ENCODE measurements at regions not wholly inside any gene's neighbourhood (a gene's known extent, or its start where the extent isn't known, plus 50 kb on each side); places are given as distances from the start of the nearest gene placed in this dataset.

- no peak for DNase-seq
Measured at GRCh38 chr3:174675406-174675805, 183.7 kb upstream of the NAALADL2 start.

- DNase-seq: no peak
Measured at GRCh38 chr3:174681784-174682183, 177.3 kb upstream of the NAALADL2 start.

- DNase-seq: no peak
Measured at GRCh38 chr3:174685796-174686195, 173.3 kb upstream of the NAALADL2 start.

- DNase-seq: no peak
Measured at GRCh38 chr3:174697310-174697709, 161.8 kb upstream of the NAALADL2 start.

GRCh38 chr3:174700736-174701135 is 158.4 kb upstream of the NAALADL2 start:
- no peak for DNase-seq

- DNase-seq: no peak
Measured at GRCh38 chr3:174710612-174711011, 148.5 kb upstream of the NAALADL2 start.

GRCh38 chr3:174715386-174715785 is 143.7 kb upstream of the NAALADL2 start:
- DNase-seq: no peak

- no peak for DNase-seq
Measured at GRCh38 chr3:174716956-174717505, 142.1 kb upstream of the NAALADL2 start.

GRCh38 chr3:174720717-174721116 is 138.4 kb upstream of the NAALADL2 start:
- no peak for DNase-seq

GRCh38 chr3:174725303-174725702 is 133.8 kb upstream of the NAALADL2 start:
- no peak for DNase-seq

- no peak for DNase-seq
Measured at GRCh38 chr3:174737966-174738365, 121.2 kb upstream of the NAALADL2 start.

- no peak for DNase-seq
Measured at GRCh38 chr3:174749143-174749542, 110.0 kb upstream of the NAALADL2 start.

GRCh38 chr3:174755833-174756829 is 103.0 kb upstream of the NAALADL2 start:
- DNase-seq: no peak

- no peak for DNase-seq
Measured at GRCh38 chr3:174758943-174759342, 100.2 kb upstream of the NAALADL2 start.

- no peak for DNase-seq
Measured at GRCh38 chr3:174767406-174767805, 91.7 kb upstream of the NAALADL2 start.

- no peak for DNase-seq
Measured at GRCh38 chr3:174767853-174768382, 91.2 kb upstream of the NAALADL2 start.

- no peak for DNase-seq
Measured at GRCh38 chr3:174769171-174769570, 90.0 kb upstream of the NAALADL2 start.

GRCh38 chr3:174775603-174776002 is 83.5 kb upstream of the NAALADL2 start:
- DNase-seq: no peak

- no peak for DNase-seq
Measured at GRCh38 chr3:174776123-174776522, 83.0 kb upstream of the NAALADL2 start.

- no peak for DNase-seq
Measured at GRCh38 chr3:174776636-174777035, 82.5 kb upstream of the NAALADL2 start.

GRCh38 chr3:174777813-174778212 is 81.3 kb upstream of the NAALADL2 start:
- no peak for DNase-seq

GRCh38 chr3:174783502-174783901 is 75.6 kb upstream of the NAALADL2 start:
- no peak for DNase-seq

- DNase-seq: no peak
Measured at GRCh38 chr3:174784206-174784934, 74.8 kb upstream of the NAALADL2 start.

All from activated T-cell treated with anti-CD3 and anti-CD28 coated beads, Interleukin-2, amount 50 U/mL, for 1 hour (primary cell).